ENCODE measurements at regions not wholly inside any gene's neighbourhood (a gene's known extent, or its start where the extent isn't known, plus 50 kb on each side); places are given as distances from the start of the nearest gene placed in this dataset.

DNA sequence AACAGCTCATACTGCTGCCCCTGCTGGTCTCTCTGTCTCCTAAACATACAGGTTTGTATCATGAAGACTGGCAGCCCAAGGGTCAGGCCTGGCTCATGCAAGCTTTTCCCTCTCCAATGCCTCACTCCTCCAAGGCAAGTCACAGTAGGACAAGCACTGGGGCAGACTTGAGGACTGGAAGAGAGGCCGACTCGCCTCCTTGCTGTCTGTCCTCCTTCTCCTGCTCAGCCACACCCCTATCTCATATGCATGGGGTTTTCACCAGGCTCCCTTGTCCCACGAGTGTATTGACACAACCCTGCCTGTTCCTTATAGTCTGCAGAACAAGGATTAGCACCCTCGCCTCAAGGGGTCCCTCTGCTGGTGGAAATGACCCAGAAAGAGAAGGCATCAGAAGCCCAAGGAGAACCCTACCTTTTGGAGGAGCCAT, 223.7 kb downstream of the SOX11 start:
- DNase-seq (ENCODE audit: low spot score): no peak

DNA sequence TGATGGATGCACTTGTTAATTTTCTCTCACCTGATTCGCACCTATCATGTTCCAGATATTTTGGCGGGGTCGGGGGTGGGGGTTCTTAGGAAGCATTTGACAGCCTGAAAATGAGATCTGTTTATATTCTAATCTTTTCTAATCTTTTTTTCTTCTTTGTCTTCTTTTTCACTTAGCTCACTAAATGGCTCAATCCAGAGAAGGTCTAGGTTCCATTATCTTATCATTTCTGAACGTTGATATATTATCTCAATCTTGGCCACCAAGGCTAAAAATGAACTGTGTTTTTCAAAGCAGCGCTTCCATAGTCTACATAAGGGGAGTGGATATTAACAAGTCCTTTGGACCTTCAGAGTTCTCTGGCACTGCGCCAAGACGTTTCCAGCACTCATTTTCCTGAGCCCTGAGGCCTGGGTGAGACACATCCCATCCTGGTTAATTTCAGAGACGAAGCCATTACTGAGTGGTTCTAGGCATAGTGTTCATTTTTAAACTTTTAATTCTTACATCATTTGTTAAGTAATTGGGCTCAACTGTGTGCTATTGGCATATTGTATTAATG, 229.0 kb downstream of the SOX11 start:
- DNase-seq (ENCODE audit: low spot score): no peak

DNA sequence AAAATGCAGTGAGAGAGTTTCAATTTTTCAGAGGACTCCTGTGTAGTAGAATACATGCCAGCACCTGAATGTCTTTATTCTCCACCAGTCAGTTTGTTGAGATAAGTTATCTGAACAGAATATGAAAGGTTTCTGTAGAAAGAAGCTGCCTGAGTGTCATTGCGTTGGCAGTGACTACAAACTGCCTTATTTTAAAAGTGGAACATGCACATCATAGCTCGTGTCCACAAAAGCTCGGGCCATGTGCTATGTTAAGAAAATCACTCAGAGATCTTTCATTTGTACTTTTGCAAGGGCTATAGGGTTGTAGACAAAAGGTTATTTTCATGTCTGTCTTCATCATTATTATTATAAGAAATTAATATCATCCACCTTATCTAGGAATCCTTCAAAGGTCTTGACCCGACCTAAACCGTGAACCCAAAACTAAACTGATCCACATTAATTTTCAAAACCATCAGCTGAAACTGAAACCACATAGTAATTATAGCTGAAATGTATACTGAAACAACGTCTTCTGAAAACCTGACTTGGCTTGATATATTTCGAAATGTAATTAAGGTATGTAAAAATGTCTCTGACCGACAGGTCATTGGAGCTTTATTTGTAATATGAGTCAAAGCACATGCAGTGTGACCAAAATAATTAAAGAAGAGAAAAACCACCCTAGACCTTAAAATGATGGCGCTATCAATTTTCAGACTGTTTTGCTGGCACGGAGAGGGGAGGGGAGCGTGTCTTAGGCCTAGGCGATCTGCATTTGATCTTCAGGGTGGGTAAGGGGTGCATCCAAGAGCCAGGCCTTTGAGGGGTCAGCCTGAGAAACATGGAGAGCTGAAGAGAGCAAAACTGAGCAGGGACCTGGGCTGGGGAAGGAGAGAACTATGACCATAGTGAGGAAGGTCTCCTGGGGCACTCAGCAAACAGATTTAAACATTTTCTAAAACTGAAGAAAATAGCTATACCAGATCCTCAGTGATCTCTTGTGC, 232.1 kb downstream of the SOX11 start:
- DNase-seq (ENCODE audit: low spot score): no peak

DNA sequence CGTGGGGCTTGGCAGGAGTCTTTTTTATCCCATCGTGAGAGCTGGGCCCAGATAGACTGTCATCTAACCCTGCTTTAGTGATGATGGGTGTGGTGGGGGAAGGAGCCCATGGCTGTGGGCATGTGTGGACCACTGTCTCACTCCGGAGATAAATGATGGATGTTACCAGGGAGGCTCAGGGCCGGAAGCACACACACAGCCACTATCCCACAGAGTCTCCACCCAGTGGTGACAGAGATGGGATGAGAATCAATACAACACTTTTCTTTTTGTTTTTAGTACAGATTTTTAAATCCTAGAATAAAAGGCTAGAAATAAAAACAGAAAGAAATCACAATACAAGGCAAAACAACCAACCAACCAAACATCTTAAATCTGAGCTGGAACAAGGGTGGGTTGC, 233.4 kb downstream of the SOX11 start:
- no peak for DNase-seq (ENCODE audit: low spot score)

DNA sequence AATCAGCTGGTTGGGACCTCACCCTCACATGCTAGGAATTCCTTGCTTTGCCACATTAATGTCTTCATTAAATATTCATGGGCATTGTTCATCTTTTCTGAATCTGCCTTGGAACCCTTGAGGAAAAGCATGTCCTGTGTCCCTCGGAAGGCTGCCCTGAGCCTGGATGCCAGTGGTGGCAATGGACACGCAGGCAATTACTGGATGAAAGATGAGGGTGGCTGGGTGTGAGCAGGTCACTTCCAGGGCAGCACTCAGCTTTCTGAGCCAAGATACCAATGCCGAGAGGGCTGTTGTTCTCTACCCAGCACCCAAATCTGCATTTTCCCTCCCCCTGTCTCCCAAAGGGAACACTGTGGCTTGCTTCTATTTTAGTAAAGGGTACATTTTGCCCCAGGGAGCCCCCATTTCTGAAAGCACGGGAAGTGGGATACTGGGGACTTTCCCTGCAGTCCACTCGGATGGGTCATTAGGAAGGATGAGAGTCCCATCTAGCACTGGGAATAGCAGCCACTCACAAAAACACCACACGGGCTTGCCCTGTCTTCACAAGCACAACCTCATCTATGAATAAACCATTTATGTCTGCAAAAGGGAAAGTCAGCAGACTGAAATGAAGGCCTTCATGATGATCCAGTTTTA, 234.8 kb downstream of the SOX11 start:
- no peak for DNase-seq (ENCODE audit: low spot score)

DNA sequence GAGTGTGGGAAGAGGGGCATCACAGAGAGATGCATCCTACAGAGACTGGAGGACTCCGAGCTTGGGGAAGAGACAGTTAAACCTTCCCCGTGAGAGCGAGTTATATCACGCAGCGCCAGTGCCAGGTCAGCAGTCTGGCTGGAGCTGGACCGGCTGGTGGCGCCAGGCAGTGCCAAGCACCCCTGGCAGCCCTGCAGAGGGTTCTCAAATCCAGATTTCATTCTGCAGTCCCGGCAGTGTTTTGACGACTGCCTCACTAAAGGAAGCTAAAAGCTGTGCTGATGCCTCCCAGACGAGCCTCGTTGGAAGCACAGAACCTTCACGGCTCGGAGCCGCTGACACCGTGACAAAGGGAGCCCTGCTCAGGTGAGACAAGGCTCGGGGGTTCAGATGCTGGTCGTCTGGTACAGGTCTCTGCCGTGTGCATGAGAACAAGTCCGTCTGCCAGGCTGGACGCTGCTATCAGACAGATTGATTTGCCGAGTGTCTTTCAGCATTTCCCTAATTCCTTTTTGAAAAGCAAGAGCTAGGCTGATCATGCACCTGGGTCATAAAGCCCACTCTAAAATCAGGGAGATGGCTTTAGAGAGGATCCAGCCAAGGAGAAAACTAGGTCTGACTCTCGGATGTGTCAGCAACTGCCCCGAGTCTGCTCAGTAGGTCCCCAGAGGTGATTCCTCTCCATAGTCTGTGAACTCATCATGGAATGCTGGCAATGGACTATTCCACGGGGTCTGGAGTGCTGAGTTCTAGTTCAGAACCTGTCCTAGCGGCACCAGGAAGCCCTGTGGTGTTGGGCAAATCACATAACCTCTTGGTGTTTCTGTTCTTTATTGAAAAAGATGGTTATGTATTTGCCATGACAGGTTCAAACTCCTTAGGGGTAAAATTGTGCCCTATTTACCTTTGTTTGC, 240.6 kb downstream of the SOX11 start:
- DNase-seq (ENCODE audit: low spot score): no peak

DNA sequence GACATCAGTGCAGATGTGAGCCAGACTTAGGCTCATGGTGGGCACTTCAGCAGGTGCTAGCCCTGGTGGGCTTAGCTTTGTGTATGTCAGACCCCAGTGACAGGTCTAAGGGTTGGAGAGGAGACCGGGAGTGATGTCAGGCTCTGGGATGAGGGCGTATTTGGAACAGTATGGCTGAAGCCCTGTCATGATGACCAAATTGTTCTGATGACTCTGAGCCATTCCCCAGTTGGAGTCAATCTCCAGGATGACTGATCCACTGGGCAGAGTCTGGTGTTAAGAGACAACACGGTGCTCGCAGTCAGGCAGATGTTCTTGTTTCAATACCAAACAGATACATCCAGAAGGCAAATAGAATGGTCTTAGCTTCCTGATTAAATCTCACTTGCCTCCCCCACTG, 241.5 kb downstream of the SOX11 start:
- no peak for DNase-seq (ENCODE audit: low spot score)

DNA sequence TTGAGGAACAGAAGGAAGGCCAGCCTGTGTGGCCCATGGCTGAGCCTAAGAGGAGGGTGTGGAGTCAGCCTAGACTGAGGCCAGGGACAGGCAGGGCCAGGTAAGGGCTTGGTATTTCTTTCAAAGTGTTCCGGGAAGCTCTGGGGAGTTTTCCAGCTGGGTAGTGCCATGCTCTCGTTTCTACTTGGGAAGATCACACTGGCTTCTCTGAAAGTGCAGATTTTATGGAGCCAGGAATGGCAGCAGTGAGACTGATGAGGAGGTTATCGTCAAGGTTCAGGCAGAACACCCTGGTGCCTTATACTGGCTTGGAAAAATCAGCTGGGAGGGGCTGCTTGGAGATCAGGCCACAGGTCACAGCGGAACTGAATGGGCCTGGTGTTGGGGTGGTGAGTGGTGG, 245.1 kb downstream of the SOX11 start:
- no peak for DNase-seq (ENCODE audit: low spot score)

DNA sequence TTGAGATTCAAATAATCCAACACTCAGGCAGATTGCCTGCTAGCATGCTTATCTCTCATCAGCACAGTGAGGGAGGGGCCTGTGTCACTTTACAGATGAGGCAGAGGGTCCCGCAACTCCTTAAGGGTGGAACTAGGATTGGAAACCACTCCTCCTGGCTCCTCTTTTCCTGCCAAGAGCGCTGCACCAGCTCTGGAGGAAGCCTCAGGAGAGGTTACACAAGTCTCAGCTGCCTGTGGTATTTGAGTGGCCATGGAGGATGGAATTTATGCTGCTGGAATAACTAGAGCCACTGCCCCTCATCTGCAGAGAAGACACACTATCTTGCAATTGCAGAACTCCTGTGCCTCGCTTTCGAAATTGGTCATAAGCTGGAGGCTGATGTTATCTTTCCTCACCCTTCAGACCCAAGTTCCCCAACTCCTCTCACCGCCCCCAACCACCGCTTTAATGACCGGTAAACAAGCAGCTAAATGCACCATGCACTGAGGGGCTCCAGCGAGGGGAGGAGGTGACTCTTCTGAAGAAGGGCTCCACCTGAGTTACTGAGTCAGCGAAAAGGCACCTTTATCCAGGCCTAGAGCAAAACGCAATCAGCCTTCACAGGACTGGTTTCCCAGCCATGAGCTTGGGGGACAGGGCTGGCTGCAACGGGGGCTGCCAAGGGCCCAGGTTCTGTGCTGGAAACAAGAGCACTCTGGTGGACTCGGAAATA, 245.8 kb downstream of the SOX11 start:
- DNase-seq (ENCODE audit: low spot score): no peak

DNA sequence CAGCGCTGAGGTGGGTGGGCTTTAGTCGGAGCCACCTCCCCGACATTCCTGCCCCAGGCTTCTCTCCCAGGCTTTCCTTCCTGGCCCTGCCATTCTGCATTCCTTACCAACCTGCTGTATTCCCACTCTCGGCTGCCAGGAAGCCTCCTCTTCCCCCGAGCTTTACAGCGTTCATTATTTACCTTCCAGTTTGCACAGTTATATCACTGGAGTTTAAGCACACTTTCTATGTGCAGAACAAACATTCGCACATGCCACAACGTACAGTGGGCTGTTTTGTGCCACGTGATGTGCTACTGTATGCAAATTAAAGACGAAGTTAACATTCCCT, 246.3 kb downstream of the SOX11 start:
- no peak for DNase-seq (ENCODE audit: low spot score)

DNA sequence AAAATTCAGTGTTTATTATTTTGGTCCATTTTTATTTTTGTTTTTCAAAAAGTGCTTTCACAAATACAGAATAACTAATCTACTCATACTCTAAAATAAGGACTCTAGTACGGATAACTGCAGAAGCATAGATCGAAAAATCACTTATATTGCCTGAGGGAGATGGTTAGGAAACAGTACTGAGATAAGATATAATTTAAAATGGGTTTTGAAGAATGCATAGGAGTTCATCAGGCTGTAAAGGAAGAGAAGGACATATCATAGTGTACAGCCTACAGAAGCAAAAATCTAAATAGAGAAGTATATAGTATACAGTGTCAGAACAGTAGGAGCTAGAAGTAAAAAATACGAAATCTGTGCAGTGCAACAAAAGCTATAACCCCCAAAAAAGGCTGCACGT, 247.4 kb downstream of the SOX11 start:
- DNase-seq (ENCODE audit: low spot score): no peak

DNA sequence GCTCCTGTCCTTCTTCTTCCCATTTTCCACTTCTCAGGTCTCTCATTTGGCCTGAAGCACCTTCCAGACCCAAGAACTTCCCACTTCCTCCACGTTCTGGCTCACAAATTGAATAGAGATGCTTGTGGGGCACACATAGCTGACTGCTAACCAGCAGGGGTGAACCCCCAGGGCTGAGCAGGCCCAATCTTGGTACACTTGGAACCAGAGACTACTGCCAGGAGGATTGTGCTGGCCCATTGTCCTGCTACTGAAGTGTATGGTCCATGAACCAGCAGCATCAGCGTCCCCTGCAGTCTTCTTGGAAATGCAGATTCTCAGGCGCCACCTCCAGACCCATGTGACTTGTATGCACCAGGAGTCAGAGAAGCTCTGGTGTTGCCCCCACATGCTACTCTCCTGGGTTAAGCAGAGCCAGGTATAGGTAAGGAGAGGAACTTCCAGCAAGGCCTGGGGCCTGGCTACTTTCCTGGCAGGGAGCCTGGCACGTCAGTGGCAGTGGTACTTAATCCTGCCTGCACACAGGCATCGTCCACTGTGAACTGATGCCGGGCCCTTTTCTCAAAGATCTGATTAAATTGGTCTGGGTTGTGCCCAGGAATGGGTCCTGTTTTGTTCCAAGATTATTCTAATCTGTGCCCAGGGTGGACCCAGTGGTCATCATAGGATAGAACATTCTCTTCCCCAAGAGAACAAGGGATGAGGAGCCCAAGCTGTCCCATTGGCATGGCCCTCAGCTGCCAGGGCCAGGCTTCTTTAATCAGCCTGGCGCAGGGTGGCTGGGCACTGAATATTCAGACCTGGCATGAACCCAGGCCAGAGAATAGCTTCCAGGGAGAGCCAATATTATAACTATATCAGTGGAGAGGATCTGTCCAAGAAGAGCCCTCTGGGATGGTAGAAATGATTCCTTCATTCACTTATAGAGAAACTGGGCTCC, 248.7 kb downstream of the SOX11 start:
- DNase-seq (ENCODE audit: low spot score): no peak

DNA sequence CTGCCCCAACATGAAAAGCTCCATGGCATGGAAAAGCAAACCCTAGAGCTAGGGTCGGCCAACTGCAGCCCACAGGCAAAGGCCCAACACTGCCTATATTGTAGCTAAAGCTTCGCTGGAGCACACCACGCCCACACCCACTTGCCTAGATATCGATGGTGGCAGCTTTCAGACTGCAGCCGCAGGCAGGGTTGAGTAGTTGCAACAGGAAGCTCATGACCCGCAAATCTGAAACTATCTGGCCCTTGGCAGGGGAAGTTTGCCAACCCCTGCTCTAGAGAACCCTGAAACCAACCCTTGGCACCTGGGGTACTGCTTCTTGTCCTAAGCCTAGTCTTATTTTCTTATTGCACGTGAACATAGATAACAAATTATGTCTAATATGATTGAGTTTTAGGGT, 250.0 kb downstream of the SOX11 start:
- DNase-seq (ENCODE audit: low spot score): no peak

DNA sequence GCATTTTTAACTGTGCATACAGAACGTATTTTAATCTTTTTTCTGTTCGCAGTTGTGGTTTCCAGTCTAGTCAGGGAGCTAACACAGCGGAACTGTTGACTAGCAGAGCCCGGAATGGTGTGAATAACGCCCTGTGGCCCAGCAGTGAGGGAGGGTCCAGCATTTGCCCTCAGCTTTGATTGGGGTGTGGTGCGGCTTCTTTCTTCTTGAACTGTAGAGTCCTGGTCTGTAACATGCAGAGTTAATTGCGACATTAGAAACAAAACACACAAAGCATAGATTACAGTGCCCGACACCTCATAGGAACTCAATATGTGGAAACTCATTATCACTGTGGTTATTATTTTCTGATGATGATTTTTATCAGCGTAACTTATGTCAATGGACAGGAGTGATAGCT, 253.6 kb downstream of the SOX11 start:
- DNase-seq (ENCODE audit: low spot score): no peak

DNA sequence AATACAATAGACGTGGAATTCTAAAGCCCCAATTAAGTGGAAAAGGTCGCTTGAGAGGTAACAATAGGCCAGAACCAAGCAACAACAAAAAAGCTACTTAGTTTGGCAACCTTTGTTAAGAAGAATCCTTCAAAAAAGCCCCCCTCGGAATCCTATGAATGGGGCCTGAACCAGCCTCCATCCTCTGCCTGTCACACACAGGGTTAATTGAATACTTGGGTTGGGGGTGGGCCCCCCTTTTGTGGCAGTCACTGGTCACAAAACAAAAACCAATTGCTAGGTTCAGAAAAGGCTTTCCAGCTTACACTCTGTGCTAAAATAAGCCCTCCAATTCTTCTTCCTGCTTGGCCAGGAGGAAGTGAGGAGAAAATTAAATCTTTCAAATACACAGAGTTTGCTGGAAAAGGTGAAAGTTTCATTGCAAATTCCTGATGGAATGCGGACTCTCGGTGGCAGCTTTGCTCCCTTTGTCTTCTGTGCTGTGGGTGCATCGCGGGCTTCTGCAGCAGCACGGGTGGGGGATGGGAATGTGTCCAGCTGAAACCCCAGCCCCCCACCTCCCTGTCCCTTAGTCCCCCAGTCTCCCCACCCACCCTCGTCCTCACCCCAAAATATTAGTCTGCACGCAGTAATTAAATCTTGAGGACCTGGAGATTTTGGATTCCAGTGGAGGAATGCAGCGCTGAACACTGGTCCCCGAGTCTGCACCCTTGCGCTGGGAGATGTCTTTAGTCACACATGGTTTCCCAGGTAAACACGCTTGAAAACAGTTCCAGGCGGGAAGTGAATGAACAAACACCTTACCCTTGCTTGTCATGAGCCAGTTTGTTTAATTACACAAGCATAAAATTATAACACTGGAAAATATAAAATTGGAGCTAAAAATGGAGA, 254.3 kb downstream of the SOX11 start:
- DNase-seq (ENCODE audit: low spot score): no peak

DNA sequence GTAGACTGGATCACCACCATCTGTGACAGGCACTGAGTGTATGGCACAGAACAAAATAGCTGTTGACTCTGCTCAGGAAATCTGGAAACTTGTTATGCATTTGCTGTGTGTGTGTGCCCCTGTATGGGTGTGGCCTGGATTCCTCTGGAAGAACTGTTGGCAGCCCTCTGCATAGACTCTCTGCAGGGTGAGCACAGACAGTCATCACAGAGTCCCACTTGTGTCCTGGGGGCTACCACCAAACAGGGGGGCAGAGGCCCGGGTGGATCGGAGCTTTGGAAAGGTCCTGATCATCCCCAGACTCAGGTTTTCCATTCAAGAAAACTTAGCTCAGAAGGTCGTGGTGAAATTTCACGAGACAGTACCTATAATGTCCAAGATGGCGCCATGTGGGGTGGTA, 258.6 kb downstream of the SOX11 start:
- no peak for DNase-seq (ENCODE audit: low spot score)

DNA sequence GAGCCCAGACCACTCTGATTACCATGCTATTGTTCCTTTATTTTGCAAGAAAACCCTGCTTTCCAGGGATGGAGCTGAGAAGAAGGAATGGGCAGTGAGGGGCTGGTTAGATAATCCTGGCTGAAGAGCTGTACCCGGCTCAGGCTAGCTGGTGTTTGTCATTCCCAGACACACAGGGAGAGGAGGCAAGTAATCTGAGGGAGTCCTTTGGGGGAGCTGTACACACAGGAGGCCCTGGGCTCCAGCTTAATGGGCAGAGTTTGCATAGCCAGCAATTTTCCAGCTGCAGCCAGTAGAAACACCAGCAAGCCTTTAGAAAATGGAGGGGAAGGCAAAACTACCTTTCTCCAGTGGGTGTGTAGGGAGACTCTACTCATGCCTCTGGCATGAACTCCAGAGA, 259.3 kb downstream of the SOX11 start:
- no peak for DNase-seq (ENCODE audit: low spot score)

DNA sequence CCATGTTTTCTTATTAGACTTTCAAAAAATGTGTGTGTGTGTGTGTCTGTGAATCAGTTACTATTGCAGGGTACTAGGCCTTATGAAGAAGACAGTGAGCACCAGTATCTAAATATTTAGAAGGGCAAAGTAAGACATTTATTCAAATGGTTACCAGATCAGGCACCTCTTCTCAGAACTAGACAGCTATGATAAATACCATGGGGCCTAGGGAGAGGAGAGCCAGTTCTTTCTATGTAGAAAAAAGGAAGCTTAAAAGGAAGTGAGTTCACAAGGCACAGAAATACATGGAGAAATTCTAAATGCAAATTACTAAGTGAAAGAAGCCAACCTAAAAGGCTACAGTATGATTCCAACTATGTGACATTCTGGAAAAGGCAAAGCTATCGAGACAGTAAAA, 261.3 kb downstream of the SOX11 start:
- DNase-seq (ENCODE audit: low spot score): no peak

DNA sequence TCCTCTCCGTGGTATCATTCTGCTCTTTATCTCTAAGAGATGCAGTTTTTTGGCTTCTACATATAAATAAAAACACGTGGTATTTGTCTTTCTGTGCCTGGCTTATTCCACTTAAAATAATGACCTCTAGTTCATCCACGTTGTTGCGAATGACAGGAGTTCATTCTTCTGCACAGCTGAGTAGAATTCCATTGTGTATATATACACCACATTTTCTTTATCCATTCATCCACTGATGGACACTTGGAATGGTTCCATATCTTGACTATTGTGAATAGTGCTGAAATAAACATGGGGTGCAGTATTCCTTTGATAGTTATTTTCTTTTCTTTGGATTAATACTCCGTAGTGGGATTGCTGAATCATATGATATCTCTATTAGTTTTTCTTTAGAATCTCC, 262.3 kb downstream of the SOX11 start:
- no peak for DNase-seq (ENCODE audit: low spot score)
